HCT116 (cell line): ENCODE measurements at regions not wholly inside any gene's neighbourhood (a gene's known extent, or its start where the extent isn't known, plus 50 kb on each side); places are given as distances from the start of the nearest gene placed in this dataset.

Source experiments
- ATAC-seq: fragments of 200-7000 bp; cut with Tn5 transposase; 2 replicates; pipeline ENCODE4 v1.9.1; 2020; ENCODE audit warnings: mild to moderate bottlenecking, moderate library complexity
- BruUV-seq: library from RNA; stranded (reverse); fragments of 400-500 nt; replicated peaks from 2 replicates; lab custom pipeline; 2021; lab: Mats Ljungman, UMichigan
- CTCF ChIA-PET: fragments of 300-600 bp; sonication (Branson Sonifier 250); formaldehyde crosslinking; loops from one replicate; lab custom pipeline; 2021; ENCODE audit warnings: antibody characterized with exemption; lab: Charles Lee
- POLR2A ChIA-PET: fragments of 300-600, 350-600 bp; sonication (Branson Sonifier 250); formaldehyde crosslinking; loops from one replicate; lab custom pipeline; 2021; ENCODE audit warnings: antibody characterized with exemption; lab: Charles Lee
- RAD21 ChIA-PET, 2 experiments: fragments of 300-600 bp; sonication (Branson Sonifier 250); formaldehyde crosslinking; loops; one replicate each; lab custom pipeline; 2023; ENCODE audit warnings: low total read pairs in 2 of 2; ENCODE audit not compliant: uncharacterized antibody in 2 of 2, unreplicated experiment in 2 of 2, low non-redundant PET in 1 of 2; lab: Charles Lee
- DNase-seq: peaks from one replicate; pipeline ENCODE4 v3.0.0-alpha.2; 2010; ENCODE audit warnings: low read depth, low spot score
- H2AFZ ChIP-seq: fragments of 200-600 bp; shearing (Covaris generic), sonication (generic); 2 replicates; pipeline ENCODE4 v1.6.1; 2017; ENCODE audit warnings: low read depth, mixed run types, mixed read lengths, antibody characterized with exemption, low read length; ENCODE audit not compliant: poor library complexity, severe bottlenecking
- H3K27ac ChIP-seq: 2 replicates; pipeline ENCODE4 v1.5.1; 2012; ENCODE audit warnings: low read depth, low read length
- H3K27me3 ChIP-seq: fragments of 200-600 bp; sonication (generic); 2 replicates; pipeline ENCODE4 v1.6.1; 2016; ENCODE audit warnings: mixed run types, low read length, mixed read lengths; ENCODE audit not compliant: insufficient read depth
- H3K36me3 ChIP-seq, 2 experiments: fragments of 200-500 bp in 1 of 2; fragments of 200-600 bp in 1 of 2; sonication (Bioruptor generic) in 1 of 2; sonication (generic) in 1 of 2; 2 replicates each; pipeline versions ENCODE4 v1.5.1 to v1.6.1; 2014 to 2016; ENCODE audit warnings: low read length in 2 of 2, inconsistent platforms in 1 of 2, mixed read lengths in 1 of 2, mixed run types in 1 of 2; ENCODE audit not compliant: insufficient read depth in 2 of 2, control insufficient read depth in 1 of 2
- H3K4me1 ChIP-seq, 2 experiments: fragments of 200-600 bp in 1 of 2; sonication (generic) in 1 of 2; 2 replicates each; pipeline versions ENCODE4 v1.5.1 to v1.6.1; 2012 to 2017; ENCODE audit warnings: low read length in 2 of 2, inconsistent platforms in 1 of 2, mild to moderate bottlenecking in 1 of 2, mixed read lengths in 1 of 2, mixed run types in 1 of 2, moderate library complexity in 1 of 2; ENCODE audit not compliant: insufficient read depth in 2 of 2, control insufficient read depth in 1 of 2
- H3K4me2 ChIP-seq: fragments of 200-600 bp; sonication (generic); 2 replicates; pipeline ENCODE4 v1.6.1; 2017; ENCODE audit warnings: mixed run types, low read length, mixed read lengths
- H3K4me3 ChIP-seq, 2 experiments: fragments of 200-600 bp in 1 of 2; sonication (generic) in 1 of 2; replicated peaks in 1 of 2; 2 replicates each; pipeline ENCODE4 v1.5.1; 2011 to 2016; ENCODE audit warnings: low read length in 2 of 2, control low read depth in 1 of 2, low read depth in 1 of 2, mild to moderate bottlenecking in 1 of 2, mixed read lengths in 1 of 2, mixed run types in 1 of 2
- H3K79me2 ChIP-seq: fragments of 200-600 bp; sonication (generic); 2 replicates; pipeline ENCODE4 v1.6.1; 2017; ENCODE audit warnings: mild to moderate bottlenecking, mixed run types, low read length, moderate library complexity, mixed read lengths; ENCODE audit not compliant: insufficient read depth
- H3K9ac ChIP-seq: fragments of 200-600 bp; sonication (generic); 2 replicates; pipeline ENCODE4 v1.6.1; 2016; ENCODE audit warnings: low read length, mixed read lengths
- H3K9me2 ChIP-seq: fragments of 200-600 bp; sonication (generic), shearing (Covaris generic); 2 replicates; pipeline ENCODE4 v1.6.1; 2017; ENCODE audit warnings: mixed run types, mild to moderate bottlenecking, moderate library complexity; ENCODE audit not compliant: insufficient read depth
- H3K9me3 ChIP-seq, 2 experiments: fragments of 200-500 bp in 1 of 2; fragments of 200-600 bp in 1 of 2; sonication (Bioruptor generic) in 1 of 2; sonication (generic) in 1 of 2; 2 replicates each; pipeline ENCODE4 v1.6.1; 2014 to 2017; ENCODE audit warnings: low read length in 2 of 2, mixed read lengths in 2 of 2, inconsistent platforms in 1 of 2, low read depth in 1 of 2, mild to moderate bottlenecking in 1 of 2, mixed run types in 1 of 2, moderate library complexity in 1 of 2; ENCODE audit not compliant: control insufficient read depth in 1 of 2, insufficient read depth in 1 of 2
- H4K20me1 ChIP-seq: fragments of 200-600 bp; sonication (generic), shearing (Covaris generic); 2 replicates; pipeline ENCODE4 v1.6.1; 2017; ENCODE audit warnings: mixed run types, mild to moderate bottlenecking, moderate library complexity; ENCODE audit not compliant: insufficient read depth
- CBX3 ChIP-seq: IDR thresholded peaks from 2 replicates; pipeline ENCODE4 v1.6.1; 2012; ENCODE audit warnings: low read depth
- EGR1 ChIP-seq: IDR thresholded peaks from 2 replicates; pipeline ENCODE4 v1.6.1; 2012; ENCODE audit warnings: low read depth
- EZH2 ChIP-seq: fragments of 200-600 bp; sonication (generic); IDR thresholded peaks from 2 replicates; pipeline ENCODE4 v1.6.1; 2017; ENCODE audit warnings: antibody characterized with exemption, mixed run types
- EZH2phosphoT487 ChIP-seq: fragments of 200-600 bp; IDR thresholded peaks from 2 replicates; pipeline ENCODE4 v1.6.1; 2018; ENCODE audit warnings: antibody characterized with exemption, borderline replicate concordance
- POLR2A ChIP-seq: IDR thresholded peaks from 2 replicates; pipeline ENCODE4 v1.7.0; 2011; ENCODE audit warnings: borderline replicate concordance; ENCODE audit not compliant: insufficient read depth, insufficient read length; ENCODE audit errors: extremely low read depth
- RAD21 ChIP-seq: IDR thresholded peaks from 2 replicates; pipeline ENCODE4 v1.6.1; 2012; ENCODE audit warnings: low read depth, mild to moderate bottlenecking
- SIN3A ChIP-seq: IDR thresholded peaks from 2 replicates; pipeline ENCODE4 v1.6.1; 2012; ENCODE audit warnings: low read depth
- YY1 ChIP-seq: IDR thresholded peaks from 2 replicates; pipeline ENCODE4 v1.6.1; 2011; ENCODE audit warnings: low read length, low read depth, moderate library complexity, mild to moderate bottlenecking; ENCODE audit not compliant: insufficient replicate concordance; ENCODE audit errors: extremely low read depth
- ZFX ChIP-seq: fragments of 450-650 bp; IDR thresholded peaks from 2 replicates; pipeline ENCODE4 v1.6.1; 2017
- intact Hi-C: fragments of 100-400 bp; cut with micrococcal nuclease; formaldehyde crosslinking; loops from 2 replicates; pipeline ENCODE4 v1.10.0; 2022
- TF ChIP-seq, protein P1 (sequence below): IDR thresholded peaks from 2 replicates; pipeline ENCODE4 v1.6.1; 2012; ENCODE audit warnings: low read depth
- TF ChIP-seq, protein P2 (sequence below), 3 experiments: fragments of 200-600 bp in 1 of 3; sonication (generic) in 1 of 3; IDR thresholded peaks in 2 of 3; conservative IDR thresholded peaks in 1 of 3; 2 replicates each; pipeline ENCODE4 v1.5.1; 2012 to 2017; ENCODE audit warnings: low read depth in 2 of 3, low read length in 2 of 3, antibody characterized with exemption in 1 of 3, borderline replicate concordance in 1 of 3, control low read depth in 1 of 3, mild to moderate bottlenecking in 1 of 3, mixed read lengths in 1 of 3, mixed run types in 1 of 3, moderate library complexity in 1 of 3; ENCODE audit not compliant: insufficient read depth in 1 of 3
- TF ChIP-seq, protein P3 (sequence below): IDR thresholded peaks from 2 replicates; pipeline ENCODE4 v1.6.1; 2012

GRCh38 chr19:28519218-28519779 is 693.7 kb downstream of the UQCRFS1 start (continued):
- TF ChIP-seq, protein P1, sequence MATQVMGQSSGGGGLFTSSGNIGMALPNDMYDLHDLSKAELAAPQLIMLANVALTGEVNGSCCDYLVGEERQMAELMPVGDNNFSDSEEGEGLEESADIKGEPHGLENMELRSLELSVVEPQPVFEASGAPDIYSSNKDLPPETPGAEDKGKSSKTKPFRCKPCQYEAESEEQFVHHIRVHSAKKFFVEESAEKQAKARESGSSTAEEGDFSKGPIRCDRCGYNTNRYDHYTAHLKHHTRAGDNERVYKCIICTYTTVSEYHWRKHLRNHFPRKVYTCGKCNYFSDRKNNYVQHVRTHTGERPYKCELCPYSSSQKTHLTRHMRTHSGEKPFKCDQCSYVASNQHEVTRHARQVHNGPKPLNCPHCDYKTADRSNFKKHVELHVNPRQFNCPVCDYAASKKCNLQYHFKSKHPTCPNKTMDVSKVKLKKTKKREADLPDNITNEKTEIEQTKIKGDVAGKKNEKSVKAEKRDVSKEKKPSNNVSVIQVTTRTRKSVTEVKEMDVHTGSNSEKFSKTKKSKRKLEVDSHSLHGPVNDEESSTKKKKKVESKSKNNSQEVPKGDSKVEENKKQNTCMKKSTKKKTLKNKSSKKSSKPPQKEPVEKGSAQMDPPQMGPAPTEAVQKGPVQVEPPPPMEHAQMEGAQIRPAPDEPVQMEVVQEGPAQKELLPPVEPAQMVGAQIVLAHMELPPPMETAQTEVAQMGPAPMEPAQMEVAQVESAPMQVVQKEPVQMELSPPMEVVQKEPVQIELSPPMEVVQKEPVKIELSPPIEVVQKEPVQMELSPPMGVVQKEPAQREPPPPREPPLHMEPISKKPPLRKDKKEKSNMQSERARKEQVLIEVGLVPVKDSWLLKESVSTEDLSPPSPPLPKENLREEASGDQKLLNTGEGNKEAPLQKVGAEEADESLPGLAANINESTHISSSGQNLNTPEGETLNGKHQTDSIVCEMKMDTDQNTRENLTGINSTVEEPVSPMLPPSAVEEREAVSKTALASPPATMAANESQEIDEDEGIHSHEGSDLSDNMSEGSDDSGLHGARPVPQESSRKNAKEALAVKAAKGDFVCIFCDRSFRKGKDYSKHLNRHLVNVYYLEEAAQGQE, result no peak
- TF ChIP-seq, protein P2, sequence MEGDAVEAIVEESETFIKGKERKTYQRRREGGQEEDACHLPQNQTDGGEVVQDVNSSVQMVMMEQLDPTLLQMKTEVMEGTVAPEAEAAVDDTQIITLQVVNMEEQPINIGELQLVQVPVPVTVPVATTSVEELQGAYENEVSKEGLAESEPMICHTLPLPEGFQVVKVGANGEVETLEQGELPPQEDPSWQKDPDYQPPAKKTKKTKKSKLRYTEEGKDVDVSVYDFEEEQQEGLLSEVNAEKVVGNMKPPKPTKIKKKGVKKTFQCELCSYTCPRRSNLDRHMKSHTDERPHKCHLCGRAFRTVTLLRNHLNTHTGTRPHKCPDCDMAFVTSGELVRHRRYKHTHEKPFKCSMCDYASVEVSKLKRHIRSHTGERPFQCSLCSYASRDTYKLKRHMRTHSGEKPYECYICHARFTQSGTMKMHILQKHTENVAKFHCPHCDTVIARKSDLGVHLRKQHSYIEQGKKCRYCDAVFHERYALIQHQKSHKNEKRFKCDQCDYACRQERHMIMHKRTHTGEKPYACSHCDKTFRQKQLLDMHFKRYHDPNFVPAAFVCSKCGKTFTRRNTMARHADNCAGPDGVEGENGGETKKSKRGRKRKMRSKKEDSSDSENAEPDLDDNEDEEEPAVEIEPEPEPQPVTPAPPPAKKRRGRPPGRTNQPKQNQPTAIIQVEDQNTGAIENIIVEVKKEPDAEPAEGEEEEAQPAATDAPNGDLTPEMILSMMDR (IDR thresholded peaks at IDR 0.05 in 2 of 3, conservative IDR thresholded peaks at IDR 0.05 in 1 of 3; ENCODE audit: borderline replicate concordance in 1 of 3, insufficient read depth in 1 of 3, low read depth in 2 of 3, low read length in 2 of 3), result no peak
- TF ChIP-seq RAD21 (no peak), EZH2 (no peak), ZFX (no peak), SIN3A (no peak)

- TF ChIP-seq POLR2A (no peak), EZH2phosphoT487 (no peak), CBX3 (no peak), ZFX (no peak), EGR1 (no peak), YY1 (no peak)
- TF ChIP-seq, protein P1, result no peak
- TF ChIP-seq, protein P3, sequence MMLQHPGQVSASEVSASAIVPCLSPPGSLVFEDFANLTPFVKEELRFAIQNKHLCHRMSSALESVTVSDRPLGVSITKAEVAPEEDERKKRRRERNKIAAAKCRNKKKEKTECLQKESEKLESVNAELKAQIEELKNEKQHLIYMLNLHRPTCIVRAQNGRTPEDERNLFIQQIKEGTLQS, result no peak
- no TSS peak for BruUV-seq
- ATAC-seq (no peak), DNase-seq (no peak)
- Histone ChIP-seq H3K27ac (no peak overlapping the region), H3K36me3 (no peaks in the 10 kb centered on the region), H3K4me2 (no peak overlapping the region), H3K9me2 (no peaks in the 10 kb centered on the region), H3K9ac (no peak overlapping the region), H4K20me1 (no peaks in the 10 kb centered on the region), H2AFZ (no peak overlapping the region), H3K9me3 (peaks cover 5 to 28% of the 10 kb centered on the region in 2 experiments; a peak in 2 of 4 replicates), H3K79me2 (no peaks in the 10 kb centered on the region), H3K27me3 (no peaks in the 10 kb centered on the region), H3K4me3 (no peak overlapping the region), H3K4me1 (no peaks in the 10 kb centered on the region)
- ChIA-PET CTCF (no interaction called here), POLR2A (no interaction called here), RAD21 (no interaction called here)
- intact Hi-C loops, result no loop called here
These were observed 696.5 kb downstream of the UQCRFS1 start for GRCh38 chr19:28516415-28516872.
